HFF-Myc (cell line): ENCODE measurements at regions not wholly inside any gene's neighbourhood (a gene's known extent, or its start where the extent isn't known, plus 50 kb on each side); places are given as distances from the start of the nearest gene placed in this dataset.

Source experiments
- DNase-seq: peaks from one replicate; pipeline ENCODE4 v3.0.0-alpha.2; 2011; ENCODE audit warnings: low read depth; ENCODE audit errors: extremely low read depth
- H3K4me3 ChIP-seq: replicated peaks from 2 replicates; pipeline ENCODE4 v1.5.1; 2011; ENCODE audit warnings: low read depth, mild to moderate bottlenecking, control low read depth, low read length
- CTCF ChIP-seq: IDR thresholded peaks from 2 replicates; pipeline ENCODE4 v1.5.1; 2012; ENCODE audit warnings: mild to moderate bottlenecking, low read depth, low read length, control low read depth; ENCODE audit errors: missing control alignments

- H3K4me3 ChIP-seq, result no peak overlapping the region
- TF ChIP-seq CTCF, result no peak
- no peak for DNase-seq
These were observed 218.0 kb upstream of the C9orf72 start for GRCh38 chr9:27791311-27791710.

DNA sequence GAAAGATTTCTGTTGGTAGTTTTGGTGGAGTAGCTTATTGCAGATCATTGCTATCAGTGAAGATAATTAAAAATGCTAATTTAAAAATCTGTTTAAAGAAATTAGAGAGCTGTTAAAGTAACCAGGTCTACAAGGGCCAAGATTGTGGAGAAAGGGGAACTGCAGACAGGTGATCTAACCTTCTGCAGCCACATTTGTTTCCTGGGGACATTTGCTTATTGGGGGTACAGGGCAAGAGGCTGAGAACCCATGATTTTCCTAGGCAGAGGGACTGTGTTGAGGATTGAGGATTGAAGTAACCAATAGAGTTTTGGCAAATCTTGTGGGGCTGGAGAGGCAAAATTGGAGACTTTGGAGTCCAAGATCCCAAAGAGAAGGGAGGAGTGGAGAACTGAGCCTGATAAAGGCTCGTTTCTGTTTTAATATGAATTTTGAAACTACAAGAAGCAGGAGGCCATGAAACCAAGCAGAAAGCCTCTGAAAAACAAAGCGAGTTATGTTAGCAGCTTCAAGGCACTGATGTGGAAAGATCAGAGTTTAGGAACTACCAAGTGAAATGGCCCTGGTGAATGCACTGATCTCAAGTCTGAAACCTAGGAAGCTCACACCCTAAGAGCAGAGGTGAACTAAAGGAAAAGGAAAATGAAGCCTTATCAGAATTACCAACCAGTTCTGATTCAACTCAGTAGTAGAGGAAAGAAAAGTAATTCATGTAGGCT lies 219.8 kb upstream of the C9orf72 start:
- TF ChIP-seq CTCF, result no peak

DNA sequence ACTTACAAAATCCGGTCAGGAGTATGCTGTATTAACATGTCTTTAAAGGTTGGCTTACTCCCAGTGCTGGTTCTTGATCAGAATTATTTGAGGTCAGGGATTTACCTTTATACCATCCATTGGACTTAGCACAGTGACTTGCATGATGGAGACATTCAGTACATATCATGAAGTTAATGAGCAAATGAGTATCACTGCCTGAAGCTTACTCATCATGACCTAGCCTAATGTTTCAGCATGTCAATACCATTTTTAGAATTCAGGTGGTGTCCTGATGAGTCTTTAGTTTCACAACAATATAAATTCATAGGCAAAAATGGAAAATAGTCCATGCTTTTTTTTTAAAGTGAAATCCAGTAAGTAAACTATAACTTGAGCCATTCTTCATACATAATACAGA lies 226.0 kb upstream of the C9orf72 start:
- DNase-seq, result no peak

More for the DNA sequence above, 219.8 kb upstream of the C9orf72 start:
- no peak overlapping the region for H3K4me3 ChIP-seq
- no peak for DNase-seq

DNA sequence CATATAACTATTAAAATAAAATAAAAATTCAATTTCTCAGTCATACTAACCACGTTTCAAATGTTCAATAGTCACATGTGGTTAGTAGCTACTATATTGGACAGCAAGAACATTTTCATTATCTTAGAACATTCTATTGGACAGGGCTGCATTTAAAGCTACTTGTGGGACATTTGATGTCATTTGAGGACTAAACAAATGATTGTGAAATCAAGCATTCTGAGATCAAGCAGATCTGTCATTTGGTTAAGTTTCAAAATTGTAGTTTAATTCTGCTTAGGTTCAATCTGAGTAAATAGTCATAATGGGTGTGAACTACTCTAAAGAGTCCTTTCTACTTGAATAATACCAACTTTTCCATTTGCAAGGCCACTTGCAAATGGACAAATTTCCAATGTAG lies 226.9 kb upstream of the C9orf72 start:
- DNase-seq, result no peak
- no peak for TF ChIP-seq CTCF
- H3K4me3 ChIP-seq, result no peak overlapping the region

More for the DNA sequence above, 226.0 kb upstream of the C9orf72 start:
- TF ChIP-seq CTCF, result no peak
- no peak overlapping the region for H3K4me3 ChIP-seq

DNA sequence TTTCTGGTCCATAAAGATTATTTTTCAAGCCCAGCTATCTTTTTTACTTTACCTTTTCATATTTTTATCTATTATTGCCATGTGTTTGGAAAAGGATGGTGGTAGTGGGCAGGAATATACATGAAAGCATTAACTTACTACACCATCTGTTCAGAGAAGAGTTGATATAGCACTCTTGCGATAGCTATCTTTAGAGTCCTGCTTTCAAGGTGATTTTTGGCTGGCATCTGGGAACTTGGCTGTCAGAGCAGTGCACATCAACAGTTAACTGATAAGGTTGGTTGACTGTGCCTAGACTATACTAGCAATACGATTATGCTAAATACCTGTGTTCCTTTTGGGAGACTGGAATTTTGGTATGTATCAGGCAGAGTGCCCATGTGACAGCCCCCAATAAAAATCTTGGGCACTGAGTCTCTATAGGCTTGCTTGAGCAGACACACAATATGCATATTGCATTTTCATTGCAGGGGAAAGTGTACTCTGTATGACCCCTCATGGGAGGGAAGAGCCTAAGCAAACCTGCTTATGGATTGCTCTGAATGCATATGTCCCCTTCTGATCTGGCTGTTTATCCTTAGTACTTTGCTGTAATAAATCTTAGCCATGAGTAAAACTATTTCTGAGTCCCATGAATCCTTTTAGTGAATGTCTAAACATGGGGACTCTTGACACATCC lies 227.6 kb upstream of the C9orf72 start:
- no peak overlapping the region for H3K4me3 ChIP-seq
- TF ChIP-seq CTCF, result no peak
- DNase-seq, result no peak

DNA sequence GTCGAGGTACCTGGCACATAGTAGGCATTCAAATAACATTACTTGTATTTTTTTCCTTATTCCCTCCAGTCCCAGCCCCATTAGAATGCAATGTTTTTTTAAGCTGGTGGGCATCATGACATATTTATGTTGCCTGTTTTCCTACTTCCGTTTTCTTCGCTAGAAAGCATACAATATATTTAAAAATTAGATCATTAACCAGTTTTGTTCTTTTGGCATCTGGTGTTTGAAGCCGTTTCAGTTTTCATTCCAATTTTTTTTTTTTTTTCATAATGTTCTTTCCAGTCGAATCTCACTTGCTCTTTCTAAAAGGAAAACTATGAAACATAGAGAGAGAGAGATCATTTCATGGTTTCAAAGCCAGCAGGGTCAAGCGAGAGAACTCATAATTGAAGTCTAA lies 228.3 kb upstream of the C9orf72 start:
- no peak overlapping the region for H3K4me3 ChIP-seq
- no peak for TF ChIP-seq CTCF
- no peak for DNase-seq
